ENCODE measurements at regions not wholly inside any gene's neighbourhood (a gene's known extent, or its start where the extent isn't known, plus 50 kb on each side); places are given as distances from the start of the nearest gene placed in this dataset.

GRCh38 chr2:123768233-123768632, 256.9 kb upstream of the CNTNAP5 start:
- Histone ChIP-seq H3K4me3 (no peak overlapping the region), H3K27ac (no peak overlapping the region), H3K9me3 (no peaks in the 10 kb centered on the region), H3K4me1 (no peaks in the 10 kb centered on the region), H3K36me3 (no peaks in the 10 kb centered on the region), H3K27me3 (no peaks in the 10 kb centered on the region)
- 29% methylated on average over 2 of the region's 2 CpGs for WGBS (ENCODE audit: insufficient coverage, low coverage, low lambda C conversion rate, missing lambda C conversion rate)
- DNase-seq (no peak), ATAC-seq (no peak)
- TF ChIP-seq POLR2A (IDR thresholded peaks at IDR 0.05) (no peak), CTCF (IDR thresholded peaks at IDR 0.05) (no peak)
- intact Hi-C loops (cut with DNase I), result no loop called here

GRCh38 chr2:123769001-123769400, 256.1 kb upstream of the CNTNAP5 start:
- intact Hi-C loops (cut with DNase I), result no loop called here
- H3K36me3 ChIP-seq, result no peaks in the 10 kb centered on the region
- DNase-seq, result no peak
- 42% methylated on average over 2 of the region's 2 CpGs for WGBS (ENCODE audit: insufficient coverage, low coverage, low lambda C conversion rate, missing lambda C conversion rate)
- no peaks in the 10 kb centered on the region for H3K9me3 ChIP-seq
- H3K4me3 ChIP-seq, result no peak overlapping the region
- ATAC-seq, result no peak
- H3K27me3 ChIP-seq, result no peaks in the 10 kb centered on the region
- no peak overlapping the region for H3K27ac ChIP-seq
- H3K4me1 ChIP-seq, result no peaks in the 10 kb centered on the region
- no peak for TF ChIP-seq POLR2A (IDR thresholded peaks at IDR 0.05)
- no peak for TF ChIP-seq CTCF (IDR thresholded peaks at IDR 0.05)

GRCh38 chr2:123770996-123771720, 253.9 kb upstream of the CNTNAP5 start:
- Histone ChIP-seq H3K27ac (no peak overlapping the region), H3K36me3 (no peaks in the 10 kb centered on the region), H3K4me3 (no peak overlapping the region), H3K4me1 (no peaks in the 10 kb centered on the region), H3K27me3 (no peaks in the 10 kb centered on the region), H3K9me3 (no peaks in the 10 kb centered on the region)
- TF ChIP-seq POLR2A (IDR thresholded peaks at IDR 0.05), result no peak
- no peak for DNase-seq
- 29% methylated on average over 1 of the region's 1 CpG for WGBS (ENCODE audit: insufficient coverage, low coverage, low lambda C conversion rate, missing lambda C conversion rate)
- intact Hi-C loops (cut with DNase I), result no loop called here
- ATAC-seq, result no peak

- no peaks in the 10 kb centered on the region for H3K27me3 ChIP-seq
- H3K4me3 ChIP-seq, result no peak overlapping the region
- H3K27ac ChIP-seq, result no peak overlapping the region
- ATAC-seq (no peak), DNase-seq (no peak)
- intact Hi-C loops (cut with DNase I), result no loop called here
- 24% methylated on average over 2 of the region's 2 CpGs for WGBS (ENCODE audit: insufficient coverage, low coverage, low lambda C conversion rate, missing lambda C conversion rate)
- H3K9me3 ChIP-seq, result no peaks in the 10 kb centered on the region
- H3K36me3 ChIP-seq, result no peaks in the 10 kb centered on the region
- H3K4me1 ChIP-seq, result no peaks in the 10 kb centered on the region
- TF ChIP-seq CTCF (IDR thresholded peaks at IDR 0.05) (no peak), POLR2A (IDR thresholded peaks at IDR 0.05) (no peak)
Measured at GRCh38 chr2:123771928-123772632, 253.0 kb upstream of the CNTNAP5 start.

GRCh38 chr2:123777116-123777515, 248.0 kb upstream of the CNTNAP5 start:
- Histone ChIP-seq H3K27me3 (no peaks in the 10 kb centered on the region), H3K9me3 (no peaks in the 10 kb centered on the region), H3K4me1 (no peaks in the 10 kb centered on the region), H3K4me3 (no peak overlapping the region), H3K36me3 (no peaks in the 10 kb centered on the region), H3K27ac (no peak overlapping the region)
- DNase-seq (no peak), ATAC-seq (no peak)
- no peak for TF ChIP-seq POLR2A (IDR thresholded peaks at IDR 0.05)
- TF ChIP-seq CTCF (IDR thresholded peaks at IDR 0.05), result no peak
- WGBS (ENCODE audit: insufficient coverage, low coverage, low lambda C conversion rate, missing lambda C conversion rate), result 20% methylated on average over 1 of the region's 1 CpG
- intact Hi-C loops (cut with DNase I), result no loop called here

Measured in right lobe of liver (tissue), 6 donors.